Esophagus squamous epithelium (tissue), 5 donors: ENCODE measurements at regions not wholly inside any gene's neighbourhood (a gene's known extent, or its start where the extent isn't known, plus 50 kb on each side); places are given as distances from the start of the nearest gene placed in this dataset.

Source experiments
- DNase-seq: peaks from one replicate; lab custom pipeline; 2025; lab: John Stamatoyannopoulos, UW
- H3K27ac ChIP-seq, 4 donors: fragments of 200-600 bp; sonication (generic); one replicate each; pipeline ENCODE4 v1.5.1; 2016 to 2019; ENCODE audit warnings: mild to moderate bottlenecking in 1 of 4
- H3K27me3 ChIP-seq, 4 donors: fragments of 200-600 bp; sonication (generic); 1 replicate in 3 of 4; 2 replicates in 1 of 4; pipeline versions ENCODE4 v1.5.1 to v1.6.0; 2017 to 2021; ENCODE audit warnings: antibody characterized with exemption in 1 of 4
- H3K36me3 ChIP-seq, 3 donors: fragments of 200-600 bp; sonication (generic); one replicate each; pipeline ENCODE4 v1.5.1; 2016 to 2019
- H3K4me1 ChIP-seq, 3 donors: fragments of 200-600 bp; sonication (generic); one replicate each; pipeline ENCODE4 v1.5.1; 2017 to 2019
- H3K4me3 ChIP-seq, 4 donors: fragments of 200-600 bp; sonication (generic); 1 replicate in 3 of 4; 2 replicates in 1 of 4; pipeline ENCODE4 v1.5.1; 2016 to 2019; ENCODE audit warnings: mild to moderate bottlenecking in 2 of 4, moderate library complexity in 1 of 4
- H3K9me3 ChIP-seq, 3 donors: fragments of 200-600 bp; sonication (generic); one replicate each; pipeline ENCODE4 v1.5.1; 2016 to 2019
- CTCF ChIP-seq, 6 experiments: fragments of 450-650 bp in 4 of 6; fragments of 200-600 bp in 2 of 6; sonication (generic) in 2 of 6; IDR thresholded peaks; one replicate each; pipeline ENCODE4 v1.5.1; 2016 to 2019; ENCODE audit warnings: antibody characterized with exemption in 6 of 6, mild to moderate bottlenecking in 4 of 6, moderate library complexity in 4 of 6
- POLR2A ChIP-seq, 4 donors: fragments of 450-650 bp; IDR thresholded peaks; one replicate each; pipeline ENCODE4 v1.6.1; 2017; ENCODE audit warnings: antibody characterized with exemption in 4 of 4, mild to moderate bottlenecking in 4 of 4, moderate library complexity in 3 of 4
- WGBS, 2 donors: methylation state at CpG; one replicate each; pipeline ENCODE4 v1.1.5; 2018; 5-methylcytosine and 5-hydroxymethylcytosine counted together
- intact Hi-C: fragments of 100-400 bp; cut with DNase I; formaldehyde crosslinking; loops from one replicate; pipeline ENCODE4 v1.15.0; 2022
- donor health status: DM: yes; HTN: yes; CAD: no.

GRCh38 chr6:14858808-14859207 lies 387.1 kb upstream of the JARID2 start:
- no peaks in the 10 kb centered on the region for H3K4me1 ChIP-seq

GRCh38 chr6:14860774-14861173 lies 385.1 kb upstream of the JARID2 start:
- Histone ChIP-seq H3K4me1 (peaks cover 0 to 6% (median 0%) of the 10 kb centered on the region in 3 donors), H3K27me3 (no peaks in the 10 kb centered on the region), H3K4me3 (no peak overlapping the region), H3K27ac (no peak overlapping the region), H3K9me3 (no peaks in the 10 kb centered on the region), H3K36me3 (no peaks in the 10 kb centered on the region)
- TF ChIP-seq CTCF (IDR thresholded peaks at IDR 0.05) (no peak), POLR2A (IDR thresholded peaks at IDR 0.05) (no peak)
- no peak for DNase-seq
- intact Hi-C loops, result no loop called here
- WGBS, 2 donors, result 76 to 77% methylated on average over 2 of the region's 2 CpGs

More at GRCh38 chr6:14858808-14859207, 387.1 kb upstream of the JARID2 start:
- intact Hi-C loops, result no loop called here
- H3K9me3 ChIP-seq, result no peaks in the 10 kb centered on the region
- no peaks in the 10 kb centered on the region for H3K27me3 ChIP-seq
- no peak overlapping the region for H3K27ac ChIP-seq
- no peaks in the 10 kb centered on the region for H3K36me3 ChIP-seq
- TF ChIP-seq POLR2A (IDR thresholded peaks at IDR 0.05) (no peak), CTCF (IDR thresholded peaks at IDR 0.05) (no peak)
- no peak for DNase-seq
- WGBS, 2 donors, result 65 to 78% methylated on average over 4 of the region's 4 CpGs
- H3K4me3 ChIP-seq, result no peak overlapping the region

- intact Hi-C loops, result no loop called here
- Histone ChIP-seq H3K27ac (no peak overlapping the region), H3K4me1 (peaks cover 0 to 11% (median 0%) of the 10 kb centered on the region in 3 donors), H3K9me3 (no peaks in the 10 kb centered on the region), H3K27me3 (no peaks in the 10 kb centered on the region), H3K4me3 (no peak overlapping the region), H3K36me3 (no peaks in the 10 kb centered on the region)
- 70 to 77% methylated on average over 3 to 4 of the region's 4 CpGs for WGBS, 2 donors
- TF ChIP-seq CTCF (IDR thresholded peaks at IDR 0.05) (no peak), POLR2A (IDR thresholded peaks at IDR 0.05) (no peak)
- no peak for DNase-seq
These were observed 384.4 kb upstream of the JARID2 start for GRCh38 chr6:14861491-14861943.

GRCh38 chr6:14862845-14863244 lies 383.0 kb upstream of the JARID2 start:
- H3K27ac ChIP-seq, result no peak overlapping the region
- DNase-seq, result no peak
- TF ChIP-seq POLR2A (IDR thresholded peaks at IDR 0.05), result no peak
- intact Hi-C loops, result no loop called here
- H3K36me3 ChIP-seq, result no peaks in the 10 kb centered on the region
- peaks cover 0 to 11% (median 0%) of the 10 kb centered on the region in 3 donors for H3K4me1 ChIP-seq
- H3K27me3 ChIP-seq, result no peaks in the 10 kb centered on the region
- 81 to 95% methylated on average over 3 of the region's 3 CpGs for WGBS, 2 donors
- H3K4me3 ChIP-seq, result no peak overlapping the region
- H3K9me3 ChIP-seq, result no peaks in the 10 kb centered on the region

GRCh38 chr6:14863902-14864850 lies 381.7 kb upstream of the JARID2 start:
- H3K9me3 ChIP-seq, result no peaks in the 10 kb centered on the region
- H3K4me1 ChIP-seq, result peaks cover 0 to 11% (median 0%) of the 10 kb centered on the region in 3 donors
- no peaks in the 10 kb centered on the region for H3K27me3 ChIP-seq
- intact Hi-C loops, result no loop called here
- 71 to 80% methylated on average over 14 of the region's 14 CpGs for WGBS, 2 donors
- H3K36me3 ChIP-seq, result no peaks in the 10 kb centered on the region
- H3K27ac ChIP-seq, result no peak overlapping the region
- TF ChIP-seq POLR2A (IDR thresholded peaks at IDR 0.05), result no peak
- no peak for TF ChIP-seq CTCF (IDR thresholded peaks at IDR 0.05)
- DNase-seq, result no peak
- H3K4me3 ChIP-seq, result no peak overlapping the region
